ENCODE measurements at regions not wholly inside any gene's neighbourhood (a gene's known extent, or its start where the extent isn't known, plus 50 kb on each side); places are given as distances from the start of the nearest gene placed in this dataset.

DNA sequence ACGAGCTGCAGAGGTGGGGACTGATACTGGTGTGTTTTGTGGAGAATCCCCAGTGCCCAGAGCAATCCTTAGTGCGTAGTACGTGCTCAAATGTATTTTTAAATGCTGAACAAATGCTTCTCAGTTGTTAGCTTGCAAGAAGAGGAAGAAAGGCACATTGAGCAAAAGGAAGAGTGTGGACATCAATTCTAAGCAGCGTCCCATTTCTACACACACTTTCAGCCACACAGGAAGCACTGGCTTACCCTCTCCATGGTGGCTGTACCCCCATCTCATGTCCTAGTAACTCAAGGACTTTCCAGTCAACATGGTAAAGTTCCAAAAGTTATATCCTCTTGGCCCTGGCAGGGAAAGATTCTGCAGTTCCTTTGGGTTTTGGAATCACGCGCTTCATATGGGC is 98.8 kb upstream of the NXT1 start:
- Mint-ChIP-seq H3K4me3 (no peak overlapping the region), H3K9me3 (no peaks in the 10 kb centered on the region), H3K27ac (no peak overlapping the region), H3K36me3 (ENCODE audit: low read depth) (no peaks in the 10 kb centered on the region), H3K4me1 (ENCODE audit: low read depth) (no peaks in the 10 kb centered on the region), H3K27me3 (peaks cover 3% of the 10 kb centered on the region)

DNA sequence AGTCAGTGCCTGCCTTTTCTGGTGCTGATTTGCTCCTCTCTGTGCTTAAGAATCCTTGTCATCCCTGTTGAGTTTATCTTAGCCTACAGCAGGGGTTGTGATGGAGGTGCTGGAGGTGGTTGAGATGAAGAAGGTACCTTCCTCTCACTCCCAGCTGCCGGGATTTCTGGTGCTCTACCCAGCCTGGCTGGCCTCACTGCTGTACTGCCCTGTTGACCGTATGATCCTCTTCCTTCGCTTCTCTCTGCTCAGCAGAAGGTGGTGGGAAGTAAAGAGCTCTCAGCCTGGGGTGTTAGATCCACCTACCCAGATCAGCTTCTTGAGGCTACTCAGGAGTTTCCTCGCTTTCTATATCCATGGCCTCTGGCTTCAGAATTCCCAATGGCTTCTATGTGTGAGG is 101.0 kb upstream of the NXT1 start:
- Mint-ChIP-seq H3K36me3 (ENCODE audit: low read depth) (no peaks in the 10 kb centered on the region), H3K4me1 (ENCODE audit: low read depth) (no peaks in the 10 kb centered on the region), H3K27ac (no peak overlapping the region), H3K27me3 (peaks cover 3% of the 10 kb centered on the region), H3K9me3 (no peaks in the 10 kb centered on the region), H3K4me3 (no peak overlapping the region)

DNA sequence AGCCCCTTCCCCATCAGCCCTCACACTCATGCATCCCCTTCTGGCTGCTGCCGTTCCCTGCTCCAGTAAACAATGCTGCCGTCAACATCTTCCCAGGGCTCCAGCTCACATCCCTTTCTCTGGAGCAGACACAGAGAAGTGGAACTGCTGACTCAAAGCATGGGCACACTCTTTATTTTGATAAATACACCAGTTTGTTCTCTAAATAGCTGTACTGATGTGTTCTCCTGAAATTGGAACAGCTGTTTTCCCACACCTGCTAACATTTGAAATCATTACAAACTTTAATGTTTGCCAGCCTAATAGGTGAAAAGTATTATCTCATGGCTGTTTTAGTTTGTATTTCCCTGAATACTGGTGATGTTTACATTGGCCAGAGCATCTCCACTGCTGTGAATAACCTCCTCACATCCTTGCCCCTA is 102.1 kb upstream of the NXT1 start:
- no peaks in the 10 kb centered on the region for H3K4me1 Mint-ChIP-seq (ENCODE audit: low read depth)
- no peak overlapping the region for H3K4me3 Mint-ChIP-seq
- H3K27me3 Mint-ChIP-seq: peaks cover 3% of the 10 kb centered on the region
- H3K9me3 Mint-ChIP-seq: no peaks in the 10 kb centered on the region
- no peaks in the 10 kb centered on the region for H3K36me3 Mint-ChIP-seq (ENCODE audit: low read depth)
- H3K27ac Mint-ChIP-seq: no peak overlapping the region

DNA sequence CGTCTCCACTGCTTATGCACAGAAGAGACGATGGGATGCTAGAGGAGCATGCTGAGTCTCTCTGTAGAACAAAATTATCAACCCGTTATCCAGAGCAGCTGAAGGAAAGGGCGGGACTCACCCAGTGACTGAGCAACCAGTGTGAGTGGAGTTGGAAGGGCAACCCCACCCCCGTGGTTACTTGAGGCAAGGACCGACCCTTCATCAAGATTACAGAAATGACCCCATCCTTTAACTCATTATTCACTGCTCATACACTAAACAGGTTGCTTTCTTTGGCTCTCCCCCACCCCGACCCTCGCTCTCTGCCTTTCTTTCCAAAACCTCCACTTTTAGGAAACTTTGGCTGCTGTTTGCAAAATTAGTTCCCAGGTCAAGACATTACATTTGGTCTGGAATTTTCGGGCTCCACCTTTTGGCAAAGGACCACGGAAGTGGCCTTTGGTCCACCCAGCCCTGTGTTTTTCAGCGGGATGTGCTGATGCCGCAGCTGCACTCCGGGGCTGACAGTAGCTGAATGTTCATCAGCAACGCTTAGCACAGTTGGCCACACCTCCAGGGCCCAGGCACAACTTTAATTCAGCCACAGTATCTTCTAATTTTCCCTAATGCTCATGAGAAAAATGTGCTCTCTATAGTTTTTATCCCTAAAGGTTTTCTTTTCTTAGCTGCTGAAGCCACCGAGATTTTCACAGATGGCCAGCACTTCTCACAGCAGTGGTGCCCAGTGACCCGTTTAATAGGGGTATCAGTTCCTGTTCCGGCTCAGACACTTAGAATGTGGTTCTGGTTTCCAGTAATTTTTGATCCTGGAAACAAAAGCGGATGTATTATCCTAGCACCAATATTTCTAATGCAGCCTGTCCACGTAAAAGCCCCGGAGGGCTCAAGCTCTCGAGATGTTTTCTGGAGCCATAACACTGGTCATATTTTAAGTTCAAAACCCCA is 103.6 kb upstream of the NXT1 start:
- no peaks in the 10 kb centered on the region for H3K9me3 Mint-ChIP-seq
- peaks cover 8% of the 10 kb centered on the region for H3K27me3 Mint-ChIP-seq
- no peaks in the 10 kb centered on the region for H3K4me1 Mint-ChIP-seq (ENCODE audit: low read depth)
- H3K36me3 Mint-ChIP-seq (ENCODE audit: low read depth): no peaks in the 10 kb centered on the region
- no peak overlapping the region for H3K4me3 Mint-ChIP-seq
- no peak overlapping the region for H3K27ac Mint-ChIP-seq

DNA sequence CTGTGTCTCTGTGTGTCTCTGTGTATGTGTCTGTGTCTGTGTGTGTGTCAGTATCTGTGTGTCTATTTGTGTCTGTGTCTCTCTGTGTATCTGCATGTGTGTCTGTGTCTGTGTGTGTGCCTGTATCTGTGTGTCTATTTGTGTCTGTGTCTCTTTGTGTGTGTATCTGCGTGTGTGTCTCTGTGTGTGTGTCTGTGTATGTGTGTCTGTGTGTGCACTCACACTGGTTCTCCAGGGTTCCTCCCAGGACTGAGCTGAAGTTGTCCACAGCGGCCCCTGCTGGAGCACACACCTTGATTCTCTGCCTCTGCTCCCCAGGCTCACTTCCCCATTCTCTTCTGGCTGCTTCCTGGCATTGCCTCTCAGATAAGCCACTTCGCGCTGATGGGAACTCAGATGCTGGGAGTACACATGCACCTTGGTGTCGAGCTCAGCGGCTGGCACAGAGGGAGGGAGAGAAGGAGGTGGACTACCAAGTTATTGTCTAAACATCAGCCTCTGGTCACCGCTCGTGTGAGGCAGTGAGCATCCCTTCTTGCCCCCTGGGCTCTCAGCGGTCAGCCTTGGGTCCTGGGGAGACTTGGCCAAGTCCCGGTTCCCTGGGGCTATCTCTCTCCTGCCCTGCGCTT is 104.9 kb upstream of the NXT1 start:
- H3K9me3 Mint-ChIP-seq: no peaks in the 10 kb centered on the region
- H3K27ac Mint-ChIP-seq: no peak overlapping the region
- no peaks in the 10 kb centered on the region for H3K4me1 Mint-ChIP-seq (ENCODE audit: low read depth)
- H3K4me3 Mint-ChIP-seq: no peak overlapping the region
- H3K27me3 Mint-ChIP-seq: peaks cover 5% of the 10 kb centered on the region
- no peaks in the 10 kb centered on the region for H3K36me3 Mint-ChIP-seq (ENCODE audit: low read depth)

DNA sequence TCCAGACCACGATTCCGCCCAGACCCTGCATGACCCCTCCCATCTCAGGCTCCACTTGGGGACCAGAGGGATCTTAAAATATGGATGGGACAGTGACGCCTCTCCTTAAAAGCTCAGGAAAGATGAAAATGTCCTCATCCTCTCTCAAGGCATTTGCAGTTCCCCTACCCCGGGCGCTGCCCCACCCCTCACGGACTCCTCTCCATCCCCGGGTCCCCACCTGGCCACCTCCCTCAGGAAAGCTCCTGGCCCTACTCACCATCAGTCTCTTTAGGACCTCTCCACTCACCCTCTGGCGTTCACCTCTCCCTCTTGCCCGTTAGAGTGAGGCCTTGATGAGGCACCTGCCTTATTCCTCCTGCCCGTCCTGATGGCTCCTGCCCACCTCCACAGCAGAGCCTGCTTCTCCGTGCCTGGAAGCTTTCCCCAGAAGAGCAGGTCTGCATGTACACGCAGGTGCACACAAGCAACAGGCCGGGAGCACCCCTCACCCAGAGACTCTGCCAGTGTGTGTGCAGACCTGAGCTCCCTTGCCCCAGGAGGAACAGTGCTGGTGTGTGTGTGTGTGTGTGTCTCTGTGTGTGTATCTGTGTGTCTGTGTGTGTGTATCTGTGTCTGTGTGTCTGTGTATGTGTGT is 105.6 kb upstream of the NXT1 start:
- Mint-ChIP-seq H3K27ac (no peak overlapping the region), H3K27me3 (peaks cover 5% of the 10 kb centered on the region), H3K36me3 (ENCODE audit: low read depth) (no peaks in the 10 kb centered on the region), H3K4me3 (no peak overlapping the region), H3K4me1 (ENCODE audit: low read depth) (no peaks in the 10 kb centered on the region), H3K9me3 (no peaks in the 10 kb centered on the region)

DNA sequence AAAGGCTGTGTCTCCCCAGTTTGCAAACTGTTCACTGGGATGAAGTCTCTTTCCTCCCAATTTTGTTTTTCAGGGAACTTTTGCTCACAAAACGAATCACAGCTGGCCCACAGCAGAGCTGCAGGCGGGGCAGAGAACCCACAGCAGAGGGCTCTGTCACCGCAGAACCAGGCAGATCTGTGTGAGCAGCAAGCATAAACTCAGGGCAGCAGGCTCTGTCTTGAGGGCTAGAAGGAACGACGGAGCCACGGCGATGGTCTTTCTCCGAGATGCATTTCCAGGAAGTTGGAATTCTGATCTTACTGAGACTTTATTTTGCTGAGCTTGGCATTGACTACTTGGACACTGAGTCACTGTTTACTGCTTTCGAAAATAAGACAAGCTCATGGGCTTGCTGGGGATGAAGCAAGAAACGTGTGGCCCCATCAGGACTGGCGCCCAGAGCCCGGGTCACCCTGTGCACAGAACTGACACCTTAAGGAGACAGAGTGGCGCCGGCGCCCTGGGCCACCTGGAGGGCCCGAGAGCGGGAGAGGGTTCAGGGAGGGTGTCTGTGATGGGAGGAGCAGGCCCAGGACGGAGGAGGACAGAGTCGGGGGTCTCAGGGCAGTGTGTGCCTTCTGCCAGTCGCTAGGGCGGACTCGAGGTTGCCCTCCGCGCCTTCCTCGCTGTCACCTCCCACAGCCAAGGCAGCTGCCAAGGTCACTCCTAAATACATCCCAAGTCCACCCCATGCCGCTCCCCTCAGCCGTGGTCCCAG is 106.3 kb upstream of the NXT1 start:
- Mint-ChIP-seq H3K27me3 (peaks cover 5% of the 10 kb centered on the region), H3K27ac (no peak overlapping the region), H3K4me3 (no peak overlapping the region)

DNA sequence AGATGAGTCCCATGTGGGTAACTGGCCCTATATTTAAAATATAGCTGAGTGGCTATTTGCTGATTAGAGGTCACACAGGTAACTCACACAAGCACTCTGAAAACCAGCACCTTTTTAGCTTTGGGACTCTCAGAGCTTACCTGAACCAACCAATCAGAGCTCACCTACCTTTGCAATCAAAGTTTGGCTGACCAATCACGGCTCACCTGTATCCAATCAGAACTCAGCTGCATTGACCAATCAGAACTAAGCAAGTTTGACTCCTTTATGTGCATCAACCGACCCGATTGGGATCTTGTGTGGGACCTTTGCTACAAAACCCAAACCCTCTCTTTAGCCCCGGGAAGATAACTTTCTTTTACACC is 106.8 kb upstream of the NXT1 start:
- Mint-ChIP-seq H3K36me3 (ENCODE audit: low read depth) (no peaks in the 10 kb centered on the region), H3K27me3 (peaks cover 5% of the 10 kb centered on the region), H3K27ac (no peak overlapping the region), H3K4me3 (no peak overlapping the region), H3K9me3 (peaks cover 5% of the 10 kb centered on the region), H3K4me1 (ENCODE audit: low read depth) (no peaks in the 10 kb centered on the region)

More for the DNA sequence above, 106.3 kb upstream of the NXT1 start:
- peaks cover 5% of the 10 kb centered on the region for H3K9me3 Mint-ChIP-seq
- no peaks in the 10 kb centered on the region for H3K4me1 Mint-ChIP-seq (ENCODE audit: low read depth)
- no peaks in the 10 kb centered on the region for H3K36me3 Mint-ChIP-seq (ENCODE audit: low read depth)

DNA sequence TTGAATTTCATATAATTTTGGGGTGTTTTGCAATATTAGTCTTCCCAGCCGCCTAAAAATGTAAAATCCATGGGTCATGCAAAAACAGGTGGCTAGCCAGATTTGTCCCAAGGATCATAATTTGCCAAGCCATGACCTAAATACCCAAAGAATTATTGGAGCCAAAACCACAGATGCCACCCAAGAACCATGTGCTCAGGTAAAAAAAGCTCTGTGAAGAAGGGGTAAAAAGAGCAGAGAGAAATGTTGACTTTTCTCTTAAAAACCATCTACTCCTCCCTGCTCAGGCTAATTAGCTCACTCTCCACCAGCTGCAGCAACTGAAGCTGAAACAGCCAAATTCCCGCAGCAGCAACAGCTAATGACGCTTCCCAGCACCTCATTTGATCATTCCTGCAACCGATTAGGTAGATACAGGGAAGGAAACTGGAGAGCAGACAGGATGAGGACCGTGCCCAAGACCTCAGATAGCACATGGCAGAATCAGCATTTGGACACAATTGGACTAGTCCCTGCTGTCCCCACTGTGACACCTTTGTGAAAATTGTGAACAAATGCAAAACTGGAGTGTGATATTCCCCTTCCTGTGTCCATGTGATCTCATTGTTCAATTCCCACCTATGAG is 107.9 kb upstream of the NXT1 start:
- no peaks in the 10 kb centered on the region for H3K36me3 Mint-ChIP-seq (ENCODE audit: low read depth)
- no peak overlapping the region for H3K27ac Mint-ChIP-seq
- H3K4me3 Mint-ChIP-seq: no peak overlapping the region
- H3K27me3 Mint-ChIP-seq: peaks cover 5% of the 10 kb centered on the region
- peaks cover 5% of the 10 kb centered on the region for H3K9me3 Mint-ChIP-seq
- H3K4me1 Mint-ChIP-seq (ENCODE audit: low read depth): no peaks in the 10 kb centered on the region

DNA sequence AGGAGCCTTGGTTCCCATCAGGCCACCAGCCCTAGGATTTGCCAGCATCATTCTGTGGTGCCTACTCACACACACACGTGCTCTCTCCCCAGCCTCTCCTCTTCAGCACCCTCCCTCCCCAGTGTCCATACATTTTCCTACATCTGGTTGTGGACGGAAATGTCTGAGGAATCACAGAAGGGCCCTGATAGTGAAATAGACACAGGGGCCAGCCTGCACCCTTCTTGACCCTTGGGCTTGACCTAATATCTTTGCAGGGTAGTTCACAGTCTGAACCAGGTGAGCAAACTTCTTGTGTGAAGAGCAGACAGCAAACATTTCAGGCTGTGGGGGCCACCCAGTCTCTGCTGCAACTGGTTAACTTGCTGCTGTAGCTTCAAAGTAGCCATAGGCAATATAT is 108.5 kb upstream of the NXT1 start:
- no peak overlapping the region for H3K27ac Mint-ChIP-seq
- peaks cover 5% of the 10 kb centered on the region for H3K27me3 Mint-ChIP-seq
- no peaks in the 10 kb centered on the region for H3K36me3 Mint-ChIP-seq (ENCODE audit: low read depth)
- H3K9me3 Mint-ChIP-seq: peaks cover 5% of the 10 kb centered on the region
- no peak overlapping the region for H3K4me3 Mint-ChIP-seq
- no peaks in the 10 kb centered on the region for H3K4me1 Mint-ChIP-seq (ENCODE audit: low read depth)

DNA sequence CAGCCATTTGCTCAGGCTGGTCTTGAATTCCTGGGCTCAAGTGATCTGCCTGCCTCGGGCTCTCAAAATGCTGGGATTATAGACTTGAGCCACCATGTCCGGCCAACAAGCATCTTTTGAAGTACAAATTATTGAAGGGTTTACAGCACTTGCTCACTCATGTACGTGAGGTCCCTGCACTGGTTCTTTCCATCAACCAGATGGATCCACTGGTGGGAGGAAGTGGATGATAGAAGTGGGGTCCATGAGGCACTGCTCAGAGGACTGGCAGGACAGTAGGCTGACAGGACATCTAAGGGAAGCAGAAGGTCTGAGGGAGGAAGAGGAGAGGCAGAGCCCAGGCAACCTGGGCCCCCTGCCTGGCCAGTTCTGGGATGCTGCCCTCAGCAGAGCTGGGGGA is 109.2 kb upstream of the NXT1 start:
- H3K9me3 Mint-ChIP-seq: peaks cover 5% of the 10 kb centered on the region
- peaks cover 5% of the 10 kb centered on the region for H3K27me3 Mint-ChIP-seq
- H3K4me3 Mint-ChIP-seq: no peak overlapping the region
- no peak overlapping the region for H3K27ac Mint-ChIP-seq
- no peaks in the 10 kb centered on the region for H3K4me1 Mint-ChIP-seq (ENCODE audit: low read depth)
- H3K36me3 Mint-ChIP-seq (ENCODE audit: low read depth): no peaks in the 10 kb centered on the region

DNA sequence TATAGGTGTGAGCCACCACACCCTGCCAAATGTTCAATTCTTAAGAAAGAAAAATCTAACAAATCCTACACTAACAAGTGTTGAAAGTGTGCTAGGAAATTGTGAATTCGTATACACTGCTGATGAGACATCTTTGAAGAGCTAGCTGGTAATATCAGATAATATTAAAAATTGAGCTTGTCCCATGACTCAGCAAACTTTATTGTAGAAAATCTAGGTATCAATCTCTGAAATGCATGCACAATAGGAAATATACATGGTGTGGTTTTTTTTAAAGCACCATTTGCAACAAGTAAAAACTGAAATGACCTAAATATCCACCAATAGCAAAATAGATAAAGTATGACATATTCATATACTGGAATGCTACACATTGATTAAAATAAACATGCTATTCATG is 110.1 kb upstream of the NXT1 start:
- no peak overlapping the region for H3K4me3 Mint-ChIP-seq
- H3K27ac Mint-ChIP-seq: no peak overlapping the region
- no peaks in the 10 kb centered on the region for H3K4me1 Mint-ChIP-seq (ENCODE audit: low read depth)
- H3K9me3 Mint-ChIP-seq: peaks cover 5% of the 10 kb centered on the region
- H3K36me3 Mint-ChIP-seq (ENCODE audit: low read depth): no peaks in the 10 kb centered on the region
- H3K27me3 Mint-ChIP-seq: peaks cover 5% of the 10 kb centered on the region

DNA sequence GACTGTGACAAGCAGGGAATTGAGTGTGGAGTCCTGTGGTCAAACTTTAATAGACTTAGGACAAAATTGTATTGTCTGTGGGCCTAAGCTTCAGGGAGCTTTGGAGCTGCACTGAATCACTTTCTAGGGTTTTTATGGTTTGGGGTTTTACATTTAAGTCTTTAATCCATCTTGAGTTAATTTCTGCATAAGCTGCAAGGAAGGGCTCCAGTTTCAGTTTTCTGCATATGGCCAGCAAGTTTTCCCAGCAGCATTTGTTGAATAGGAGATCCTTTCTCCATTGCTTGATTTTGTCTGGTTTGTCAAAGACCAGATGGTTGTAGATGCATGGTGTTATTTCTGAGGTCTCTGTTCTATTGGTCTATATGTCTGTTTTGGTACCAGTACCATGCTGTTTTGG is 113.4 kb upstream of the NXT1 start:
- Mint-ChIP-seq H3K27ac (no peak overlapping the region), H3K36me3 (ENCODE audit: low read depth) (no peaks in the 10 kb centered on the region), H3K4me1 (ENCODE audit: low read depth) (no peaks in the 10 kb centered on the region), H3K27me3 (no peaks in the 10 kb centered on the region), H3K9me3 (peaks cover 9% of the 10 kb centered on the region), H3K4me3 (no peak overlapping the region)

DNA sequence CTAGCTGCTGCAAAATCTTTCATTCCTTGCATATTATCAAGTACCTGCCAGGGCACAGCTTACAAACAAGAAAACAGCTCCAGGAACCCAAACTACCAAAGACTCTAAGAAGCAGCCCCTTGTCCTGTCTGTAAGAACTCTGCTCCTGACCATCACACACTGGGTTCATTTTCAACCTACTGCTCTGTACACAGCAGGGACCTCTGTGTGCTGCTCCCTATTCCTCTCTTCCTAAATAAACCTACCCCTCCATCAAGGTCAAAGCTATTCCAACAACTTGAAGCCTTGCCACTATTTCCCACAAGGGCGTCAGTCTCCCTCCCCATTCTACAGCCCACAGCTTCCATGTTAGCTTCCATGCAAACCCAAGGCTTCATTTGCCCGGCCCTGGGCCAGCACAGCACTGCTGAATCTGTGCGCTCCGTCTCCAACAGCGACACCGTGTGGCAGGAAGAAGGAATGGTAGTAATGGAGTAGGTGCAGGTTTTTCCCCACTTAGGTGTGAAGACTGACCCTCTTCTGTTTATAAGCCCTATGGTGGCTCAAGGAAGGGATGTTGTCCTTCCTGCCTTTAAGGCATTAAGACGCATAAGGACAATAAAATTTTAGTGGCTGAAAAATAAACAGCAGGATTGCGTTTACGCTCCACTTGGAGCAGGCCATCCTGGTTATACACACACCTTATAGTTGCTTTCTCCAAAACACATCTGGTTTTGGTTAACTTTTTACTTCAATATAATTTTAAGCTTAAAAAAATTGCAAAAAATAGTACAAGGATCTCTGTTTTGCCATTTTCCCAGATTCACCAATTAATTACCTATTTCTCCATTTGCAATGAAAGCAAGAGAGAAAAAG is 115.2 kb upstream of the NXT1 start:
- H3K4me3 Mint-ChIP-seq: no peak overlapping the region
- no peaks in the 10 kb centered on the region for H3K4me1 Mint-ChIP-seq (ENCODE audit: low read depth)
- H3K27me3 Mint-ChIP-seq: peaks cover 7% of the 10 kb centered on the region
- no peak overlapping the region for H3K27ac Mint-ChIP-seq
- H3K9me3 Mint-ChIP-seq: peaks cover 9% of the 10 kb centered on the region
- H3K36me3 Mint-ChIP-seq (ENCODE audit: low read depth): no peaks in the 10 kb centered on the region
